ENCODE measurements at regions not wholly inside any gene's neighbourhood (a gene's known extent, or its start where the extent isn't known, plus 50 kb on each side); places are given as distances from the start of the nearest gene placed in this dataset.

GRCh38 chr15:62472616-62473299 is 307.7 kb upstream of the C2CD4B start:
- no peak for TF ChIP-seq CTCF (optimal IDR thresholded peaks at IDR 0.05 in 1 of 3, IDR thresholded peaks at IDR 0.05 in 1 of 3, conservative IDR thresholded peaks at IDR 0.05 in 1 of 3; ENCODE audit: extremely low read depth in 1 of 3, insufficient read depth in 2 of 3, low read length in 3 of 3)
- TF ChIP-seq EZH2 (IDR thresholded peaks at IDR 0.05; ENCODE audit: low read length) = no peak

All from keratinocyte (primary cell).